Activated gamma-delta T cell treated with Interleukin-2 at 50 U/mL for 16 hours (primary cell): ENCODE measurements at regions not wholly inside any gene's neighbourhood (a gene's known extent, or its start where the extent isn't known, plus 50 kb on each side); places are given as distances from the start of the nearest gene placed in this dataset.

Experiments used
- DNase-seq: peaks from one replicate; pipeline ENCODE4 v3.0.0-alpha.2; 2020

- no peak for DNase-seq
These were observed 192.3 kb upstream of the PITRM1 start for GRCh38 chr10:3364768-3365480.

- DNase-seq = no peak
These were observed 190.9 kb upstream of the PITRM1 start for GRCh38 chr10:3363311-3364045.

GRCh38 chr10:3362394-3362793, 189.8 kb upstream of the PITRM1 start:
- no peak for DNase-seq

DNA sequence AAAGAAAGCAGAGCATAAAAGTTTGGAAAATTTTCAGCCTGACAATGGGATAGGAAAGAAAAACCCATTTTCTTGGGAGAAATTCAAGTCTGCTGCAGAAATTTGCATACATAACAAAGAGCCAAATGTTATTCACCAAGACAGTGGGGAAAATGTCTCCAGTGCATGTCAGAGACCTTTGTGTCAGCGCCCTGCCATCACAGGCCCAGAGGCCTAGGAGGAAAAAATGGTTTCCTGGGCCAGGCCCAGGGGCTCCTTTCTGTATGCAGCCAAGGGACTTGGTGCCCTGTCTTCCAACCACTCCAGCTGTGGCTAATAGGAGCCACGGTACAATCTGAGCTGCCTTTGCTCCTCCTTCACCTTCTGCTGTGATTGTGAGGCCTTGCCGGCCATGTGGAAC, 189.1 kb upstream of the PITRM1 start:
- no peak for DNase-seq

- no peak for DNase-seq
These were observed 185.2 kb upstream of the PITRM1 start for GRCh38 chr10:3357737-3358136.

DNA sequence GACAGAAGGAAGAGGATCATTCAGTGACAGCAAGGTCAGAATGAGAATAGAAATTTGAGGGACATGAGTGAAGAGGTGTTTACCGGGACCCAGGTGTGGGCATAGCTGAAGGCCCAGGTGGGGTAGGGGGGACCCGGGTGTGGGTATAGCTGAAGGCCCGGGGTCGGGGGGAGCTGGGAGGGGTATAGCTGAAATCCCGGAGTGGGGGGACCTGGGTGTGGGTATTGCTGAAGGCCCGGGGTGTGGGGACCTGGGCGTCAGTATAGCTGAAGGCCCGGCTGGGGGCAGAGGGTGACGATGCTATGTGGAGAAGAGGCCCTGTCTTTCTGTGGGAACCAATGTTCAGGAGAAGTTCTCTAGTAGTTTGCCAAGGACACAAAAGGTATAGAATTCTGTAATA, 183.0 kb upstream of the PITRM1 start:
- DNase-seq = no peak

DNA sequence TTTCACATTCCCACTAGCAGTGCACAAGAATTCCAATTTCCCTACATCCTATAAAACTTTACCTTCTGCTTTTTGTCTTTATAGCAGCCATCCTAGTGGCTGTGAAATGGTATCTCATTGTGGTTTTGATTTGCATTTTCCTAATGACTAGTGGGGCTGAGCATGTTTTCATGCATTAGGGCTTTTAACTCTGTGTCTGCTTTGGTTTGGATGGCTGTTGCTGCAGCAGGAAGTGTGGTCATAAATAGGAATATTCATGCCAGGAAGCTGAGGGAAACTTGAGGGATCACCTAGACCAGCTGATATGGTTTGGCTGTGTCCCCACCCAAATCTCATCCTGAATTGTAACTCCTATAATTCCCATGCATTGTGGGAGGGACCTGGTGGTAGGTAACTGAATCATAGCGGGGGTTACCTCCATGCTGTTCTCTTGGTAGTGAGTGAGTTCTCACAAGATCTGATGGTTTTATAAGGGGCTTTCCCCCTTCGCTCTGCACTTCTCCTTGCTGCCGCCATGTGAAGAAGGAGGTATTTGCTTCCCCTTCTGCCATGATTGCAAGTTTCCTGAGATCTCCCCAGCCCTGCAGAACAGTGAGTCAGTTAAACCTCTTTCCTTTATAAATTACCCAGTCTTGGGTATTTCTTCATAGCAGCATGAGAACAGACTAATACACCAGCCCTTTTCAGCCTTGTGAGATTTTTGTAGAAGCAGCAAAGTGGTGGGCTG, 181.8 kb upstream of the PITRM1 start:
- DNase-seq = no peak

DNA sequence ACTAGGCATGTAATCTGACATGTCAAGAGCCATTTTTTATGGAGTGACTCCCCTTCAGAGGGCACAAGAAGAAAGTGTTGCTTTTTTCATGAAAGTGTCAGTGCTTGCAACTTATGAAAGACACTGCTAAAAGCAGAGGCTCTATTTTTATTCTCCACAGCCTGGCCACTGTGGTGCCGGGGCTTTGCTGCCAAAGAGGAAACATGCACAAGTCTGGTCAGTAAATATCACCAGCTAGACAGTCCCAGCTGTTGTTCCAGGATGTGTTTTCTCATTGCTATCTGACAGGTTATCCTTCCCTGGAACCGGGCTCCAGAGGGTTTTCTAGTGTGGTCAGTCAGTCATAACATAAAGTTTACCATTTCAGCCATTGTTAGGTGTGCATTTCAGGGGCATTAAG, 180.7 kb upstream of the PITRM1 start:
- DNase-seq = no peak

DNA sequence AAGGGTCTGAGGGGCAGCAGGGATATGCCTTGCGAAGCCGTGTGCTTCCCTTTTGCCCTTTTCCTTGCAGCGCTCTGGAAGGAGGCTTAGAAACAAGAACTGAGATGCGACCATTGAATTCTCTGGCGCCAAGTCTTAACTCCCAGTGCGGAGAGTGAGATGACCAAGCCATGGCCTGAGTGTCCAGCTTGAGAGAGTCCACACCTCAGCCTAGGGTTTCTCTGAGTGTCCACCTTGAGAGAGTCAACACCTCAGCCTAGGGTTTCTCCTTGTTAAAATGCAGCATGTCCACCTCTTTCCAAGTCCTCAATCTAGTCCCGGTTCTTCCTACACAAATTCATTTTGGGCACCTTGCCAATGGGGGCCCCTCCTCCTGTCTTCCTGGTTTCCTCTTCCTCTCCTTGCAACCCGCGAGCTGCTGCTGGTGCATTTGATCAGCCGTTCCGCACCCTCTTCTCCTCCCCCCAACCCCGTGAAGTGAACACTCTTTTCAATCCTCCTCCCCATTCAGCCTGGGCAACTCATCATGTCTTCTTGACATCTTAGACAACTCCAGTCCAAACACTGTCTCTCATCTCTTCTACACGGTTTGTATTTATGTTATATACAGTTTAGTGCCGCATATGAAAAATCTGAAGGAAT, 178.2 kb upstream of the PITRM1 start:
- DNase-seq = no peak

DNA sequence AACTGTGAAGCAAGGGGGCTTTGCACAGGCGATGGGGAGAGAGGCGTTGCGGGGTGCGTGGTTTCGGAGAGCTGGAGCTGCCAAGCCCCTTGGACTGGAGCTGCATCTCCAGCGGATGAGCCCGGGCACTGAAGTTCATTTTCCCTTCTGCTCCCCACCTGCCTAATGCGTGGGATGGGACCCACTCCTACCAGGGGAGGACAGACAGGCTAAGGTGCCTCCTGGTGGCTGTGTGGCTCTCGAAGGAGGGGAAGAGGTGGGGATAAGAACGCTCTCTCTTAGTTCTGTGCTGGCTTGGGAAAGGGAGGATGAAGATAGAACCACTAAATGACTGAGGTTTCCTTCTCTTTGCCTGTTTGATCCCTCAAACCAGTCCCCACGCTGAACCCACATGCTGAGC, 177.6 kb upstream of the PITRM1 start:
- no peak for DNase-seq

- DNase-seq = no peak
These were observed 176.0 kb upstream of the PITRM1 start for GRCh38 chr10:3348564-3348963.

- DNase-seq = no peak
These were observed 175.0 kb upstream of the PITRM1 start for GRCh38 chr10:3347413-3348182.

GRCh38 chr10:3346851-3347250, 174.3 kb upstream of the PITRM1 start:
- no peak for DNase-seq

DNA sequence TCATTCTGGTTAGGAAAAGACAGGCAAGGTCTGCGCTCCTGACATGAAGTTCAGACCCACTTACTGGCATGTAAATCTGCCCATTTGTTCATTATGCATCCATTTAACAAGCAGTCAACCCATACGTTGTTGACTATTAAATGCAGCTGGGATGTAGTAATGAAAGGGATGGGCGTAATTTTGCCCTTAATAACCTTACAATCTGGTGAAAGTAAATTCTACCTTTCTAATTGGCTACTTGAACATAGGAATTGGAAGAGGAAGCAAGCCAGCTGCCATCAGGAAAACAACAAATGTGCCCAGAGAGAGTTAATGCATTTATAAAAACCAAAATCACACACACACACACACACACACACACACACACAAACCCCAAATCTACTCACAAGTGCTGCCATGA, 170.2 kb upstream of the PITRM1 start:
- no peak for DNase-seq

- no peak for DNase-seq
These were observed 167.6 kb upstream of the PITRM1 start for GRCh38 chr10:3340127-3340730.

DNA sequence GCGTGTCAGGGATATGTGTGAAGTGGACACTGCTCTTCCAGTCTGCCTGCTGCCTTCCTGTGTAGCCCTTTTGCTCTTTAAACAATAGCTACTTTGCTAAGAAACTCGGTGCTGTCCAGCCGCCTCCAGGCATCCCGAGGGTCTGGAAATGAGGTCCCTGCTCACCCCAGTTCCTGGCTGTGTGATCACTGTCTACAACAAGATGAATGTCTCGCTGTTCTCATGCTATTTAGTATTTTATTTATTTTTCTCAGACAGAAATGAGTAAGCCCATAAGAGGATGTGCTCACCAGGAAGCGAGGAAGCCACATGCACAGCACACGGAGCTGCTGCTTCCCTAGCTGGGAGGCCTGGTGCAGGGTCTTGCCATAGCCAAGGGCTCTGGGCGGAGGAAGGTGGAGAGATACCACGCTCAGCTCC, 167.0 kb upstream of the PITRM1 start:
- no peak for DNase-seq

DNA sequence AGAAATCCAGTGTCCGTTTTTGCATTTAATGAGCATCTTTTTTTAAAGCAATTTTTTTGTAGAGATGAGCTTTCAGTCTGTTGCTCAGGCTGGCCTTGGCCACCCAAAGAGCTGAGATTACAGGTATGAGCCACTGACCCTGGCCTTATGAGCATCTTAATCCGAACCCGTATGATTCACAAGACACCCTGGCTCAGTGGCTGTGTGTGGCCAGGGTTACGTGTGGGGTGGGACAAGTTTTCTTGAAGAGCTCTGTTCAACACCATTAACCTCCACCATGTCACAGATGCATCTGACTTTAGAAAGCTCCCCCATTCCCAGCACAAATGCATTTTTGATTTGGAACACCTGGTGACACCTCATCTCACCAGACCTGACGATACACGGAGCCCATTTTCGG, 166.5 kb upstream of the PITRM1 start:
- no peak for DNase-seq

GRCh38 chr10:3337741-3338140, 165.2 kb upstream of the PITRM1 start:
- DNase-seq = no peak

- no peak for DNase-seq
These were observed 164.2 kb upstream of the PITRM1 start for GRCh38 chr10:3336673-3337293.

DNA sequence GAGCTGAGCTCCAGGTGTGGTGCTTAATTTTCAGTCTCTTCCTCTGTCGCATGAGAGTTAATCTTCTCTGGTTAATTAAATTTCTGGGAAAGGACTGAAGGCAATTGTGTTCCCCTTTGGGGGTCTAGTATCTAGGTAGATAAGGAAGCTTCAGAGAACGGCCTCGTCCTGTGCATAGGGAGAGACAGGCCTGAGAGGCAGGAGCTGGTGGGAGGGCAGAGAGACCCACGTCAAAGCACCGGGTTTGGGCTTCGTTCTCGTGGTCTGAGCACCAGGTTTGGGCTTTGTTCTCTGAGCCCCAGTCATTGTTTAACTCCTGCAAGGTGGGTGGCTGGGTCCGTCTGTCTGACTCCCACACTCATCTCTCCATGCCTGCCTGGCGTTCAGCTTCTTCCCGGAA, 160.8 kb upstream of the PITRM1 start:
- no peak for DNase-seq

DNA sequence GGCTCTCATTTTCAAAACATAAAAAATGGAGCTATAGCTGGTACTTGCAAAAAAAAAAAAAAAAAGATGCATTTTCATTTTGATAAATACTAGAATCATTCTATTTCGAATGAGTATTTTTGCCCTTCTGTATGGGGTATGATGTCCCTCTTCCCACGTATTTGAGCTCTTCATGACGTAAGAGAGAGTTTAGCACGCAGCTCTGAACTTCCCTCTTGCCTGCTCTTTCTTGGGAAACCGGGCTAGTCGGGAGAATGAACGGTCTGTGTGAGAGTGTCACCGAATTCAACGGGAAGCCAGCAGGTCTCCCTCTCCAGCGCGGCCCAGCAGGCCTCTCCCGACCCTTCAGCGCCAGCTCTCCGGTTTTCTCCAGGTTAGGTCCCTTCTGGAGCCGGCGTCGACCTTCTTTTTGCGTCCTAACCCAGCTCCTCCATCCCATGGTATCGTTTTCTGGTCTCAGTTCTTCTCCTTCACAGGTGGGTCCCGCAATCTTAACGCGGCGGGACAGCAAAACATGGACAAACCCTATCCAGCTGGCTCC, 159.2 kb upstream of the PITRM1 start:
- DNase-seq = no peak

DNA sequence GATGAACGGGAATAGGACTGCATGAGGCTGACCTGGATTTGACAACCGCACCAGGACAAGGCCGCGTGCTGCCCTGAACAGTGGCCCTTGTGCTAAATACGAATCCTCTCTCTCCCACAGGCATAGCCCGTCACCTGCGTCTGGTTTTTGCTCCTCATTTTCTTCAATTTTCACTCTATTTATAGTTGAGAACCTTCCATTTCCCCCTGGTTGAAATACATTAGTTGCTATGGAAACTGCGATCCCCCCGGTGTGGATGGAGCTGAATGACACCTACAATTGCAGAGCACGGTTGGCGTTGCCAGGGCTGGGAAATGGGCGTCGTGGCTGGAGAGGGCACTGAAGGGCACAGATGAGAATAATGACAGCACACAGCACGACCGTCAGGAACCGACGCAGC, 158.6 kb upstream of the PITRM1 start:
- DNase-seq = no peak
